ENCODE measurements at regions not wholly inside any gene's neighbourhood (a gene's known extent, or its start where the extent isn't known, plus 50 kb on each side); places are given as distances from the start of the nearest gene placed in this dataset.

DNA sequence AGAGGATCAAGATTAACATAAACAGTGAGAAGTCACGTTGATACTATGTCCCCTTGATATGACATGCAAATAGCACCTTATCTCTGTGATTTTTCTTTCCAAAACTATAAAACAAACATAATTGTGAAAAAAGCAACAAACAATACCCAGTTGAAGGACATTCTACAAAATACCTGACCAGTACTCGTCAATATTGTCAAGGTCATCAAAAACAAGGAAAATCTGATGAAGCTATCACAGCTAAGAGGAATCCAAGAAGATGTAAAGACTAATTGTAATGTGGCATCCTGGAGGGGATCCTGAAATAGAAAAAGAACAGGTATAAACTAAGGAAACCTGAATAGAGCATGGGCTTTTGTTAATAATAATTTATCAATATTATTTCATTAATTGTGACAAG, 321.5 kb upstream of the MAP2 start:
- no peak overlapping the region for H3K4me3 ChIP-seq (ENCODE audit: low read depth, low read length)
- TF ChIP-seq CTCF (conservative IDR thresholded peaks at IDR 0.05; ENCODE audit: low read depth, low read length): no peak
- no peak for DNase-seq (ENCODE audit: low read depth)

- no peak for DNase-seq (ENCODE audit: low read depth)
- no peak overlapping the region for H3K4me3 ChIP-seq (ENCODE audit: low read depth, low read length)
- TF ChIP-seq CTCF (conservative IDR thresholded peaks at IDR 0.05; ENCODE audit: low read depth, low read length): no peak
These were observed 310.8 kb upstream of the MAP2 start for GRCh38 chr2:209113026-209113425.

DNA sequence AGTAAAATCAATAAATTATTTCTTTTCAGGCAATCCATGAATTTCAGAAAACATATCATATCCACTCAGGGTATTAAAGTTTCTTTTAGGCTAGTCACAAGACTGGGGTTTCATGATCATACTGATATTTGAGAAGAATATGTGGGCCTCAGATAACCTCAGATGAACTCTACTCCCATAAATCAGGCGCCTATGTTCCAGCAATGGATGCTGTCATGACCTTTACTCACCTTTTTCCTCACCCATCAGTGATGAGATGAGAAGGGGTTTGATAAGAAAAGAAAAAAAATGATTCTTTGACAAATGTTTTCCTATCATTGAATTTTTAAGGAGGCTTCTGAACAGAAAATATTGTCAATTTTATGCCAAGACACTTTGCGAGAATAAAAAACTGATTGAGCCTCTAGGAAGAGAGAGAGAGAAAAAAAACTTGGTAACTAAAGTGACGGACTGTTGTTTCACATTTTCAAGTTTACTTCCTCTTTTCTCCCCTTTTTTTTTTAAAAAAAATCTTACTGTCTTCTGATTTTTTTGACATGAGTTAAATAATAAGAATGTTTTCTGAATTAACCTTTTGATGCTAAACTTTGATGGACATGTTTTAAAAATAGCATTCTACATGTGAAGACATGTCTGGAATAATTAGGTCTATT, 309.1 kb upstream of the MAP2 start:
- no peak for DNase-seq (ENCODE audit: low read depth)
- TF ChIP-seq CTCF (conservative IDR thresholded peaks at IDR 0.05; ENCODE audit: low read depth, low read length): no peak
- no peak overlapping the region for H3K4me3 ChIP-seq (ENCODE audit: low read depth, low read length)

DNA sequence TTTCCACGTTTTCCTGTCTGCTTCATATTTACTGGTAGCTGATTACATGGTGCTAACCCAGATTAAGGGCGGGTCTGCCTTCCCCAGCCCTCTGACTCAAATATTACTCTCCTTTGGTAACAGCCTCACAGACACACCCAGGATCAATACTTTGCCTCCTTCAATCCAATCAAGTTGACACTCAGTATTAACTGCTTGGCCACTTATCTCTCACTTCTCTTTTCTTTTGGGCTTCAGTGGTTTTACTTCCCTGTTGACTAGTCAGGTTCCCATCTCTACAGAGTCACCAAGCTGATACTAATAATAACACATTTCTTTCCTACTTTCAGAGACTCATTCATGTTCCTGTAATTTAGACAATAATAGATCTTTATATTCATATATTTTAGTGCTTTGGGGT, 302.2 kb upstream of the MAP2 start:
- H3K4me3 ChIP-seq (ENCODE audit: low read depth, low read length): no peak overlapping the region
- TF ChIP-seq CTCF (conservative IDR thresholded peaks at IDR 0.05; ENCODE audit: low read depth, low read length): no peak
- no peak for DNase-seq (ENCODE audit: low read depth)

DNA sequence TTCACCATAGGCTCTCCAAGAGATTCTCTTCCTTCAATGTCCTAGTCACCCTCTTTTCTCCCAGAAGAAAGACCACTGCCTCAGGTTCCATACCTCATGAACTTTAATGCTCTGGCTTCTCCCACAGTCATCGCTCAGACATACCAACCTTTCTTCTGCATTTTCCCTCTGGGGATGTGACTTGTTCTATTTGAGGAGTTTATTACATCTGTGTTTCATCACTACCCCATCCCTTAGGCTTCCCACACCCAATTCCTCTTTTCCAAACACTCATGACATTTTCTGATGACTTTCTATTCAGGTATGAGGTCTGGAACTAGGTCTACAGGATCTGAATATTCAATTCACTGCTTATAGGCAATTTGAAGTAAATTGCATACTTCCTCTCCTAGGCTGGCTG, 298.6 kb upstream of the MAP2 start:
- TF ChIP-seq CTCF (conservative IDR thresholded peaks at IDR 0.05; ENCODE audit: low read depth, low read length): no peak
- no peak overlapping the region for H3K4me3 ChIP-seq (ENCODE audit: low read depth, low read length)
- no peak for DNase-seq (ENCODE audit: low read depth)

- DNase-seq (ENCODE audit: low read depth): no peak
- H3K4me3 ChIP-seq (ENCODE audit: low read depth, low read length): no peak overlapping the region
- TF ChIP-seq CTCF (conservative IDR thresholded peaks at IDR 0.05; ENCODE audit: low read depth, low read length): no peak
These were observed 285.8 kb upstream of the MAP2 start for GRCh38 chr2:209138079-209138478.

DNA sequence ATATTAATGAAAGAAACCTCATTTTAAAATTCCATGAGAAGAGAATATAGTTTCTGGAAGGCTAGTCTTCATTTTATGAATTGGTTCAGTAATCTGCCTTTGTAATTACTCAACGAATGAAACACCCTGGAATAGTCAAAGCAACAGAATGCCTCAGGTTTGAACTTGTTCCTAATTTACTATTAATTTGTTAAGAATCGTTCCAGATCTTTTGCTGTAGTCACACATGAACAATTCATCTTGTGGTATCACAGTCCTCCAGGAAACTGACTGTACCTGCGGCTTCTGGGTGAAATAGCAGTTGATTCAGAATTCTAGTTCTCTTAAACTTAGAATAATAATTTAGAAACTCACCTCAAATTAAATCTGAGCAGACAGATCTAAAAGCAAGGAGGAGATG, 282.7 kb upstream of the MAP2 start:
- DNase-seq (ENCODE audit: low read depth): no peak
- TF ChIP-seq CTCF (conservative IDR thresholded peaks at IDR 0.05; ENCODE audit: low read depth, low read length): no peak
- no peak overlapping the region for H3K4me3 ChIP-seq (ENCODE audit: low read depth, low read length)
